ENCODE measurements at regions not wholly inside any gene's neighbourhood (a gene's known extent, or its start where the extent isn't known, plus 50 kb on each side); places are given as distances from the start of the nearest gene placed in this dataset.

GRCh38 chr4:173461170-173461569 lies 62.3 kb upstream of the SCRG1 start:
- DNase-seq, result no peak
- no peaks in the 10 kb centered on the region for H3K27me3 ChIP-seq (ENCODE audit: insufficient read depth)
- ChIA-PET CTCF (interaction anchor here (2.3 kb wide), 1 partner anchor 9 kb away, joined by 6 read pairs; no protein-coding TSS in a partner anchor), POLR2A (no interaction called here)
- no peak overlapping the region for H3K27ac ChIP-seq (ENCODE audit: low read depth in 2 of 2, low read length in 1 of 2)
- no peaks in the 10 kb centered on the region for H3K9me2 ChIP-seq
- no peaks in the 10 kb centered on the region for H3F3A ChIP-seq (replicated peaks; ENCODE audit: insufficient read depth)
- no peaks in the 10 kb centered on the region for H3K79me2 ChIP-seq (ENCODE audit: insufficient read depth)
- H3K4me1 ChIP-seq (ENCODE audit: control insufficient read depth in 1 of 2, insufficient read depth in 2 of 2, low read depth in 1 of 2, low read length in 1 of 2), result peaks cover 0 to 12% of the 10 kb centered on the region in 2 experiments; a peak in 3 of 4 replicates
- no peak overlapping the region for H3K4me2 ChIP-seq
- no peaks in the 10 kb centered on the region for H3K9me3 ChIP-seq
- H3K9ac ChIP-seq, result no peak overlapping the region
- no peak overlapping the region for H2AFZ ChIP-seq (ENCODE audit: low read depth)
- H4K20me1 ChIP-seq (ENCODE audit: insufficient read depth), result no peaks in the 10 kb centered on the region
- H3K4me3 ChIP-seq (ENCODE audit: low read depth in 2 of 2, low read length in 1 of 2), result no peak overlapping the region
- WGBS (ENCODE audit: low lambda C conversion rate), result 88% methylated on average over 2 of the region's 3 CpGs
- H3K36me3 ChIP-seq (replicated peaks in 1 of 2; ENCODE audit: control insufficient read depth in 1 of 2, insufficient read depth in 2 of 2, low read length in 1 of 2), result no peaks in the 10 kb centered on the region
- TF ChIP-seq TEAD4 (IDR thresholded peaks at IDR 0.05; ENCODE audit: borderline replicate concordance, insufficient read depth) (no peak), MXI1 (IDR thresholded peaks at IDR 0.05; ENCODE audit: low read depth, low read length) (no peak), EP300 (IDR thresholded peaks at IDR 0.05; ENCODE audit: borderline replicate concordance in 1 of 2, low read depth in 1 of 2, low read length in 1 of 2) (no peak), CHD2 (IDR thresholded peaks at IDR 0.05; ENCODE audit: low read length, partially characterized antibody) (no peak), GABPA (IDR thresholded peaks at IDR 0.05; ENCODE audit: low read depth) (no peak), SIN3A (IDR thresholded peaks at IDR 0.05; ENCODE audit: borderline replicate concordance, low read depth, low read length) (no peak), TCF12 (IDR thresholded peaks at IDR 0.05) (no peak), ELF1 (IDR thresholded peaks at IDR 0.05) (no peak), JUND (IDR thresholded peaks at IDR 0.05) (no peak)

GRCh38 chr4:173459857-173460256 lies 60.9 kb upstream of the SCRG1 start:
- POLR2A ChIA-PET, result no interaction called here
- no peak overlapping the region for H2AFZ ChIP-seq (ENCODE audit: low read depth)

More at GRCh38 chr4:173459857-173460256, 60.9 kb upstream of the SCRG1 start:
- no peaks in the 10 kb centered on the region for H4K20me1 ChIP-seq (ENCODE audit: insufficient read depth)
- no peak for DNase-seq
- H3K4me1 ChIP-seq (ENCODE audit: control insufficient read depth in 1 of 2, insufficient read depth in 2 of 2, low read depth in 1 of 2, low read length in 1 of 2), result peaks cover 0 to 12% of the 10 kb centered on the region in 2 experiments; a peak in 3 of 4 replicates
- no peak overlapping the region for H3K4me2 ChIP-seq
- H3K9me2 ChIP-seq, result no peaks in the 10 kb centered on the region
- H3K9ac ChIP-seq, result no peak overlapping the region
- 88% methylated on average over 10 of the region's 10 CpGs for WGBS (ENCODE audit: low lambda C conversion rate)
- no peaks in the 10 kb centered on the region for H3K36me3 ChIP-seq (replicated peaks in 1 of 2; ENCODE audit: control insufficient read depth in 1 of 2, insufficient read depth in 2 of 2, low read length in 1 of 2)
- H3K27ac ChIP-seq (ENCODE audit: low read depth in 2 of 2, low read length in 1 of 2), result no peak overlapping the region
- CTCF ChIA-PET, result no interaction called here
- H3K9me3 ChIP-seq, result no peaks in the 10 kb centered on the region
- H3K27me3 ChIP-seq (ENCODE audit: insufficient read depth), result no peaks in the 10 kb centered on the region
- no peaks in the 10 kb centered on the region for H3K79me2 ChIP-seq (ENCODE audit: insufficient read depth)
- H3K4me3 ChIP-seq (ENCODE audit: low read depth in 2 of 2, low read length in 1 of 2), result no peak overlapping the region
- TF ChIP-seq MAX (IDR thresholded peaks at IDR 0.05; ENCODE audit: low read depth) (no peak), IRF3 (IDR thresholded peaks at IDR 0.05; ENCODE audit: low read depth, low read length) (no peak)
- H3F3A ChIP-seq (replicated peaks; ENCODE audit: insufficient read depth), result no peaks in the 10 kb centered on the region
